ENCODE measurements at regions not wholly inside any gene's neighbourhood (a gene's known extent, or its start where the extent isn't known, plus 50 kb on each side); places are given as distances from the start of the nearest gene placed in this dataset.
"Not testable (repeated sequence)": the region's sequence is repeated elsewhere in the genome, so short reads cannot be mapped to it uniquely, and the experiment has no call there.

DNA sequence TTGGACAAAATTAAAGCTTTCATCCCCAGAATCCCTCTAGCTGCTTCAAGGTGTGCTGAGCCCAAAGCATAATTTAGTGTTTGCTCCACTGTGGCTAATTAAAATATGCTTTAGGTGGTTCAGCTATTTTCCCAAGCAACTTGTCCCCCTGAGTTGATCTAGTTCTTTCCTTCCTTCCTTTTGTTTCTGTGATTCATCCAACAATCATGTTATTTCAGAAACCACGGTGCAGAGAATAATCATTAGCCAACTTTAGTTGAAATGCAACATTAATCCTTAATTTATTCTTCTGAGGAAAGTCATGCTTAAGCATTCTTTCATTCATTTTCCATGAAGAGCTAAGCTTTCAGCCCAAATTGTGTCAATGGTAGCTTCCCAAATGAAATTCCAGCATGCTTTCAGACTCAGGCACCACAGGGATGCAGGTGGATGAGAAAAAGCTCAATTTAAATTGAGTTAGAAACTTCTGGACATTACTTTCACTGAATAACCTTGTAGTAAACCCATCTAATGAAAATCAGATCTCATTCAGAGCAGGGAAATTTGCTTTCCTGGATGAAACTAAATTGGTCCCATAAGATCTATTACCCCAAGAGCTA is 209.0 kb upstream of the NT5E start:
- Histone ChIP-seq H3K79me2 (ENCODE audit: insufficient read depth, low read length) (no peaks in the 10 kb centered on the region), H3K4me3 (ENCODE audit: insufficient read depth, low read depth, low read length) (no peak overlapping the region), H2AFZ (ENCODE audit: low read depth, low read length) (no peak overlapping the region), H4K20me1 (ENCODE audit: insufficient read depth, low read length) (no peaks in the 10 kb centered on the region), H3K27ac (ENCODE audit: low read depth, low read length) (no peak overlapping the region), H3K27me3 (ENCODE audit: insufficient read depth, low read length) (no peaks in the 10 kb centered on the region), H3K4me2 (ENCODE audit: low read length) (no peak overlapping the region), H3K9me3 (ENCODE audit: insufficient read depth, low read depth, low read length) (no peaks in the 10 kb centered on the region), H3K4me1 (ENCODE audit: insufficient read depth, low read length) (no peaks in the 10 kb centered on the region), H3K36me3 (ENCODE audit: insufficient read depth, low read length) (no peaks in the 10 kb centered on the region), H3K9ac (ENCODE audit: low read length) (no peak overlapping the region)
- peaks cover 7% of the 10 kb centered on the region for H3K4me1 Mint-ChIP-seq (ENCODE audit: low read depth, unreplicated experiment)
- H3K27ac Mint-ChIP-seq (ENCODE audit: unreplicated experiment), result no peak overlapping the region
- no peak for FAIRE-seq
- H3K36me3 Mint-ChIP-seq (ENCODE audit: low read depth, unreplicated experiment), result no peaks in the 10 kb centered on the region
- H3K27me3 Mint-ChIP-seq (ENCODE audit: low read depth, unreplicated experiment), result no peaks in the 10 kb centered on the region
- no peak for DNase-seq (ENCODE audit: low read depth)
- no peak overlapping the region for H3K4me3 Mint-ChIP-seq (ENCODE audit: unreplicated experiment)
- H3K9me3 Mint-ChIP-seq (ENCODE audit: unreplicated experiment), result no peaks in the 10 kb centered on the region
- TF ChIP-seq CTCF (IDR thresholded peaks at IDR 0.05; ENCODE audit: insufficient read depth, low read depth, low read length), result no peak
- TF ChIP-seq EZH2 (IDR thresholded peaks at IDR 0.05; ENCODE audit: insufficient read depth, low read length), result no peak

DNA sequence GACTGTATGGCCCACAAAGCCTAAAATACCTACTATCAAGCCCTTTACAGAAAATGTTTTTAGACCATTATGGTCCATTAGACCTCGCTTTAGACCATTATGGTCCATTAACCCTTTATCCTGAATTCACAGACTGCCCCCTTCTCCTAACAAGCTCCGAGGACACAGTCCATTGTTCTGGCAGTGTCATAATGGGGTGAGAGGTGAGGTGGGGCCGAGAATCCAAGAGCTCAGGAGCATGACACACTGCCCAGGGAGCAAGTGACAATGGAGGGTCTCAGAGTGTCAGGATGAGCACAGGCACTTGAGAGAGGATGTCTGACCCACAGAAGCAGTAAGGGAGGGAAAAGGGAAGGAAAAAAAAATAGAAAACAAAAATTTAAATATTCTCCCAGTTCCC is 212.4 kb upstream of the NT5E start:
- DNase-seq (ENCODE audit: low read depth), result no peak
- no peak overlapping the region for H3K9ac ChIP-seq (ENCODE audit: low read length)
- no peak for TF ChIP-seq EZH2 (IDR thresholded peaks at IDR 0.05; ENCODE audit: insufficient read depth, low read length)
- no peak for TF ChIP-seq CTCF (IDR thresholded peaks at IDR 0.05; ENCODE audit: insufficient read depth, low read depth, low read length)
- H3K4me1 Mint-ChIP-seq (ENCODE audit: low read depth, unreplicated experiment), result peaks cover 7% of the 10 kb centered on the region
- no peaks in the 10 kb centered on the region for H3K36me3 ChIP-seq (ENCODE audit: insufficient read depth, low read length)
- no peak overlapping the region for H3K4me3 Mint-ChIP-seq (ENCODE audit: unreplicated experiment)
- peaks cover 4% of the 10 kb centered on the region for H3K27me3 Mint-ChIP-seq (ENCODE audit: low read depth, unreplicated experiment)
- no peak overlapping the region for H3K4me3 ChIP-seq (ENCODE audit: insufficient read depth, low read depth, low read length)
- no peak overlapping the region for H3K27ac Mint-ChIP-seq (ENCODE audit: unreplicated experiment)
- no peak overlapping the region for H3K4me2 ChIP-seq (ENCODE audit: low read length)
- FAIRE-seq, result no peak
- no peak overlapping the region for H3K27ac ChIP-seq (ENCODE audit: low read depth, low read length)
- H3K4me1 ChIP-seq (ENCODE audit: insufficient read depth, low read length), result no peaks in the 10 kb centered on the region
- H3K79me2 ChIP-seq (ENCODE audit: insufficient read depth, low read length), result no peaks in the 10 kb centered on the region
- no peaks in the 10 kb centered on the region for H3K9me3 ChIP-seq (ENCODE audit: insufficient read depth, low read depth, low read length)
- H4K20me1 ChIP-seq (ENCODE audit: insufficient read depth, low read length), result no peaks in the 10 kb centered on the region
- H2AFZ ChIP-seq (ENCODE audit: low read depth, low read length), result no peak overlapping the region
- no peaks in the 10 kb centered on the region for H3K36me3 Mint-ChIP-seq (ENCODE audit: low read depth, unreplicated experiment)
- H3K27me3 ChIP-seq (ENCODE audit: insufficient read depth, low read length), result no peaks in the 10 kb centered on the region
- H3K9me3 Mint-ChIP-seq (ENCODE audit: unreplicated experiment), result peaks cover 4% of the 10 kb centered on the region

- Histone ChIP-seq H3K4me1 (ENCODE audit: insufficient read depth, low read length) (no peaks in the 10 kb centered on the region), H3K4me2 (ENCODE audit: low read length) (no peak overlapping the region), H3K9me3 (ENCODE audit: insufficient read depth, low read depth, low read length) (no peaks in the 10 kb centered on the region), H3K27me3 (ENCODE audit: insufficient read depth, low read length) (no peaks in the 10 kb centered on the region), H3K36me3 (ENCODE audit: insufficient read depth, low read length) (no peaks in the 10 kb centered on the region), H3K79me2 (ENCODE audit: insufficient read depth, low read length) (no peaks in the 10 kb centered on the region), H2AFZ (ENCODE audit: low read depth, low read length) (no peak overlapping the region), H4K20me1 (ENCODE audit: insufficient read depth, low read length) (no peaks in the 10 kb centered on the region), H3K4me3 (ENCODE audit: insufficient read depth, low read depth, low read length) (no peak overlapping the region), H3K27ac (ENCODE audit: low read depth, low read length) (no peak overlapping the region), H3K9ac (ENCODE audit: low read length) (no peak overlapping the region)
- Mint-ChIP-seq H3K9me3 (ENCODE audit: unreplicated experiment) (peaks cover 8% of the 10 kb centered on the region), H3K4me3 (ENCODE audit: unreplicated experiment) (no peak overlapping the region), H3K27me3 (ENCODE audit: low read depth, unreplicated experiment) (peaks cover 7% of the 10 kb centered on the region), H3K27ac (ENCODE audit: unreplicated experiment) (no peak overlapping the region), H3K4me1 (ENCODE audit: low read depth, unreplicated experiment) (peaks cover 7% of the 10 kb centered on the region), H3K36me3 (ENCODE audit: low read depth, unreplicated experiment) (no peaks in the 10 kb centered on the region)
- FAIRE-seq, result no peak
- no peak for DNase-seq (ENCODE audit: low read depth)
- TF ChIP-seq EZH2 (IDR thresholded peaks at IDR 0.05; ENCODE audit: insufficient read depth, low read length), result no peak
- no peak for TF ChIP-seq CTCF (IDR thresholded peaks at IDR 0.05; ENCODE audit: insufficient read depth, low read depth, low read length)
These were observed 213.2 kb upstream of the NT5E start for GRCh38 chr6:85236636-85237035.

DNA sequence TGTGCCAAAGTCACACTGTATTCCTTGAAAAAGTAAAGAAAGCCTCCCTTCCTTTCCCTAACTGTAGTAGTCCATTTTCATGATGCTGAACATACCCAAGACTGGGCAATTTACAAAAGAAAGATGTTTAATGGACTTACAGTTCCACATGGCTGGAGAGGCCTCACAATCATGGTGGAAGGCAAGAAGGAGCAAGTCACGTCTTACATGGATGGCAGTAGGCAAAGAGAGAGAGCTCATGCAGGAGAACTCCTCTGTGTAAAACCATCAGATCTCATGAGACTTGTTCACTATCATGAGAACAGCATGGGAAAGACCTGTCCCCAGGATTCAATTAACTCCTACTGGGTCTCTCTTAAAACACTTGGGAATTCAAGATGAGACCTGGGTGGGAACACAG is 222.5 kb upstream of the NT5E start:
- H3K36me3 Mint-ChIP-seq (ENCODE audit: low read depth, unreplicated experiment); H3K4me1 ChIP-seq (ENCODE audit: insufficient read depth, low read length); H3K4me2 ChIP-seq (ENCODE audit: low read length); FAIRE-seq; H3K4me3 Mint-ChIP-seq (ENCODE audit: unreplicated experiment); H3K27me3 Mint-ChIP-seq (ENCODE audit: low read depth, unreplicated experiment); H3K4me1 Mint-ChIP-seq (ENCODE audit: low read depth, unreplicated experiment); H2AFZ ChIP-seq (ENCODE audit: low read depth, low read length); DNase-seq (ENCODE audit: low read depth); H3K27ac ChIP-seq (ENCODE audit: low read depth, low read length); H4K20me1 ChIP-seq (ENCODE audit: insufficient read depth, low read length); H3K27ac Mint-ChIP-seq (ENCODE audit: unreplicated experiment); H3K9ac ChIP-seq (ENCODE audit: low read length); H3K36me3 ChIP-seq (ENCODE audit: insufficient read depth, low read length); H3K27me3 ChIP-seq (ENCODE audit: insufficient read depth, low read length); H3K79me2 ChIP-seq (ENCODE audit: insufficient read depth, low read length); H3K4me3 ChIP-seq (ENCODE audit: insufficient read depth, low read depth, low read length); H3K9me3 ChIP-seq (ENCODE audit: insufficient read depth, low read depth, low read length): not testable (repeated sequence)
- H3K9me3 Mint-ChIP-seq (ENCODE audit: unreplicated experiment), result peaks cover 24% of the 10 kb centered on the region
